SK-N-SH treated with all-trans-retinoic acid at 6 μM for 48 hours (cell line): ENCODE measurements at regions not wholly inside any gene's neighbourhood (a gene's known extent, or its start where the extent isn't known, plus 50 kb on each side); places are given as distances from the start of the nearest gene placed in this dataset.

ENCODE experiments used
- BACH2 ChIP-seq: fragments of 250-450 bp; sonication (Bioruptor Pico); IDR thresholded peaks from 2 replicates; pipeline ENCODE4 v1.9.0; 2021; ENCODE audit warnings: mild to moderate bottlenecking, borderline replicate concordance
- GLIS3 ChIP-seq: fragments of 250-450 bp; sonication (Bioruptor Pico); IDR thresholded peaks from 2 replicates; pipeline ENCODE4 v1.5.0; 2020; ENCODE audit warnings: mild to moderate bottlenecking, moderate library complexity
- SNAI2 ChIP-seq: fragments of 250-450 bp; sonication (Bioruptor Pico); IDR thresholded peaks from 2 replicates; pipeline ENCODE4 v1.5.0; 2020; ENCODE audit warnings: mild to moderate bottlenecking, moderate library complexity
- ZFP30 ChIP-seq: fragments of 450-650 bp; formaldehyde crosslinking; IDR thresholded peaks from 2 replicates; pipeline ENCODE4 v1.5.0; 2022; ENCODE audit warnings: mild to moderate bottlenecking, moderate library complexity
- ZNF8 ChIP-seq: fragments of 450-650 bp; formaldehyde crosslinking; IDR thresholded peaks from 2 replicates; pipeline ENCODE4 v1.5.0; 2020; ENCODE audit warnings: mild to moderate bottlenecking, moderate library complexity
- TF ChIP-seq, protein P1 (sequence below): fragments of 250-450 bp; sonication (Bioruptor Pico); IDR thresholded peaks from 2 replicates; pipeline ENCODE4 v1.8.0; 2020; ENCODE audit warnings: mild to moderate bottlenecking, moderate library complexity, borderline replicate concordance
- TF ChIP-seq, protein P2 (sequence below): fragments of 250-450 bp; sonication (Bioruptor Pico); IDR thresholded peaks from 2 replicates; pipeline ENCODE4 v1.5.1; 2020; ENCODE audit warnings: low read depth, mild to moderate bottlenecking, moderate library complexity
- TF ChIP-seq, protein P3 (sequence below): fragments of 250-450 bp; sonication (Bioruptor Pico); IDR thresholded peaks from 2 replicates; pipeline ENCODE4 v1.5.0; 2020; ENCODE audit warnings: mild to moderate bottlenecking, moderate library complexity

DNA sequence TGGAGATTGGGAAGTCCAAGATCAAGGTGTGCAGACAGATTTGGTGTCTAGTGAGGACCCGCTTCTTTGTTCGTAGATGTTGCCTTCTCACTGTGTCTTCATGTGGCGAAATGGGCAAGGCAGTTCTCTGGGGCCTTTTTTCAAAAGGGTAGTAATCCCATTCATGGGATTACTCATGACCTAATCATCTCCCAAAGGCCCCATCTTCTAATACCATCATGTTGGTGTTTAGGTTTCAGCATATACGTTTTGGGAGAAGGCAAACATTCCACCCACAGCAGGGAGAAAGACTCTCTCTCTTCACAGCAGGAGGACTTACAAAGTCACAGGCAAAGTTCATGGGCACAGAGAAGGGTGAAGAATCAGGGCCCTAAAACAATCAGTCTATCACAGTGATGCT, 252.1 kb downstream of the RPLP1 start:
- no peak for TF ChIP-seq SNAI2
- no peak for TF ChIP-seq GLIS3 (CRISPR knock-in tag)
- TF ChIP-seq ZFP30 (CRISPR knock-in tag): no peak
- TF ChIP-seq, protein P1, sequence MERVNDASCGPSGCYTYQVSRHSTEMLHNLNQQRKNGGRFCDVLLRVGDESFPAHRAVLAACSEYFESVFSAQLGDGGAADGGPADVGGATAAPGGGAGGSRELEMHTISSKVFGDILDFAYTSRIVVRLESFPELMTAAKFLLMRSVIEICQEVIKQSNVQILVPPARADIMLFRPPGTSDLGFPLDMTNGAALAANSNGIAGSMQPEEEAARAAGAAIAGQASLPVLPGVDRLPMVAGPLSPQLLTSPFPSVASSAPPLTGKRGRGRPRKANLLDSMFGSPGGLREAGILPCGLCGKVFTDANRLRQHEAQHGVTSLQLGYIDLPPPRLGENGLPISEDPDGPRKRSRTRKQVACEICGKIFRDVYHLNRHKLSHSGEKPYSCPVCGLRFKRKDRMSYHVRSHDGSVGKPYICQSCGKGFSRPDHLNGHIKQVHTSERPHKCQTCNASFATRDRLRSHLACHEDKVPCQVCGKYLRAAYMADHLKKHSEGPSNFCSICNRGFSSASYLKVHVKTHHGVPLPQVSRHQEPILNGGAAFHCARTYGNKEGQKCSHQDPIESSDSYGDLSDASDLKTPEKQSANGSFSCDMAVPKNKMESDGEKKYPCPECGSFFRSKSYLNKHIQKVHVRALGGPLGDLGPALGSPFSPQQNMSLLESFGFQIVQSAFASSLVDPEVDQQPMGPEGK: no peak
- TF ChIP-seq ZNF8 (CRISPR knock-in tag): no peak
- TF ChIP-seq, protein P2, sequence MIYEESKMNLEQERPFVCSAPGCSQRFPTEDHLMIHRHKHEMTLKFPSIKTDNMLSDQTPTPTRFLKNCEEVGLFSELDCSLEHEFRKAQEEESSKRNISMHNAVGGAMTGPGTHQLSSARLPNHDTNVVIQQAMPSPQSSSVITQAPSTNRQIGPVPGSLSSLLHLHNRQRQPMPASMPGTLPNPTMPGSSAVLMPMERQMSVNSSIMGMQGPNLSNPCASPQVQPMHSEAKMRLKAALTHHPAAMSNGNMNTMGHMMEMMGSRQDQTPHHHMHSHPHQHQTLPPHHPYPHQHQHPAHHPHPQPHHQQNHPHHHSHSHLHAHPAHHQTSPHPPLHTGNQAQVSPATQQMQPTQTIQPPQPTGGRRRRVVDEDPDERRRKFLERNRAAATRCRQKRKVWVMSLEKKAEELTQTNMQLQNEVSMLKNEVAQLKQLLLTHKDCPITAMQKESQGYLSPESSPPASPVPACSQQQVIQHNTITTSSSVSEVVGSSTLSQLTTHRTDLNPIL (CRISPR knock-in tag): no peak
- TF ChIP-seq, protein P3, sequence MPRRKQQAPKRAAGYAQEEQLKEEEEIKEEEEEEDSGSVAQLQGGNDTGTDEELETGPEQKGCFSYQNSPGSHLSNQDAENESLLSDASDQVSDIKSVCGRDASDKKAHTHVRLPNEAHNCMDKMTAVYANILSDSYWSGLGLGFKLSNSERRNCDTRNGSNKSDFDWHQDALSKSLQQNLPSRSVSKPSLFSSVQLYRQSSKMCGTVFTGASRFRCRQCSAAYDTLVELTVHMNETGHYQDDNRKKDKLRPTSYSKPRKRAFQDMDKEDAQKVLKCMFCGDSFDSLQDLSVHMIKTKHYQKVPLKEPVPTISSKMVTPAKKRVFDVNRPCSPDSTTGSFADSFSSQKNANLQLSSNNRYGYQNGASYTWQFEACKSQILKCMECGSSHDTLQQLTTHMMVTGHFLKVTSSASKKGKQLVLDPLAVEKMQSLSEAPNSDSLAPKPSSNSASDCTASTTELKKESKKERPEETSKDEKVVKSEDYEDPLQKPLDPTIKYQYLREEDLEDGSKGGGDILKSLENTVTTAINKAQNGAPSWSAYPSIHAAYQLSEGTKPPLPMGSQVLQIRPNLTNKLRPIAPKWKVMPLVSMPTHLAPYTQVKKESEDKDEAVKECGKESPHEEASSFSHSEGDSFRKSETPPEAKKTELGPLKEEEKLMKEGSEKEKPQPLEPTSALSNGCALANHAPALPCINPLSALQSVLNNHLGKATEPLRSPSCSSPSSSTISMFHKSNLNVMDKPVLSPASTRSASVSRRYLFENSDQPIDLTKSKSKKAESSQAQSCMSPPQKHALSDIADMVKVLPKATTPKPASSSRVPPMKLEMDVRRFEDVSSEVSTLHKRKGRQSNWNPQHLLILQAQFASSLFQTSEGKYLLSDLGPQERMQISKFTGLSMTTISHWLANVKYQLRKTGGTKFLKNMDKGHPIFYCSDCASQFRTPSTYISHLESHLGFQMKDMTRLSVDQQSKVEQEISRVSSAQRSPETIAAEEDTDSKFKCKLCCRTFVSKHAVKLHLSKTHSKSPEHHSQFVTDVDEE: no peak
- no peak for TF ChIP-seq BACH2 (CRISPR knock-in tag)
